Hepatocyte (in vitro differentiated cells): ENCODE measurements at regions not wholly inside any gene's neighbourhood (a gene's known extent, or its start where the extent isn't known, plus 50 kb on each side); places are given as distances from the start of the nearest gene placed in this dataset.

ENCODE experiments used
- DNase-seq: peaks from one replicate; pipeline ENCODE4 v3.0.0-alpha.2; 2016; ENCODE audit warnings: low spot score
- H2AFZ ChIP-seq: fragments of 200-600 bp; sonication (generic); 2 replicates; pipeline ENCODE4 v1.6.0; 2016; ENCODE audit warnings: antibody characterized with exemption, mild to moderate bottlenecking
- H3K27ac ChIP-seq: fragments of 200-600 bp; sonication (generic); 2 replicates; pipeline ENCODE4 v1.5.1; 2016; ENCODE audit warnings: mild to moderate bottlenecking
- H3K27me3 ChIP-seq: fragments of 200-600 bp; sonication (generic); 2 replicates; pipeline ENCODE4 v1.6.1; 2016
- H3K36me3 ChIP-seq: fragments of 200-600 bp; sonication (generic); replicated peaks from 2 replicates; pipeline ENCODE4 v1.5.1; 2016; ENCODE audit warnings: low read depth; ENCODE audit not compliant: insufficient read depth
- H3K4me1 ChIP-seq: fragments of 200-600 bp; sonication (generic); 2 replicates; pipeline ENCODE4 v1.5.1; 2016; ENCODE audit warnings: mild to moderate bottlenecking, moderate library complexity; ENCODE audit not compliant: insufficient read depth
- H3K4me2 ChIP-seq: fragments of 200-600 bp; sonication (generic); 2 replicates; pipeline ENCODE4 v1.6.0; 2016
- H3K4me3 ChIP-seq: fragments of 200-600 bp; sonication (generic); 2 replicates; pipeline ENCODE4 v1.5.1; 2016; ENCODE audit warnings: mild to moderate bottlenecking
- H3K79me2 ChIP-seq: fragments of 200-600 bp; sonication (generic); 2 replicates; pipeline ENCODE4 v1.6.0; 2017; ENCODE audit warnings: mild to moderate bottlenecking
- H3K9me2 ChIP-seq: fragments of 200-600 bp; sonication (generic); replicated peaks from 2 replicates; pipeline ENCODE4 v1.6.0; 2017; ENCODE audit warnings: mild to moderate bottlenecking; ENCODE audit not compliant: insufficient read depth
- H3K9me3 ChIP-seq: fragments of 200-600 bp; sonication (generic); 2 replicates; pipeline ENCODE4 v1.5.1; 2016; ENCODE audit warnings: low read depth, mild to moderate bottlenecking
- H4K20me1 ChIP-seq: fragments of 200-600 bp; sonication (generic); 2 replicates; pipeline ENCODE4 v1.6.0; 2016; ENCODE audit warnings: mild to moderate bottlenecking; ENCODE audit not compliant: insufficient read depth, poor library complexity, severe bottlenecking
- EZH2 ChIP-seq: fragments of 200-600 bp; sonication (generic); IDR thresholded peaks from 2 replicates; pipeline ENCODE4 v1.6.1; 2016; ENCODE audit warnings: antibody characterized with exemption, mild to moderate bottlenecking, borderline replicate concordance
- EZH2phosphoT487 ChIP-seq: fragments of 200-600 bp; sonication (generic); IDR thresholded peaks from one replicate; pipeline ENCODE4 v1.6.1; 2018; ENCODE audit warnings: antibody characterized with exemption, mild to moderate bottlenecking, low read depth, moderate library complexity; ENCODE audit not compliant: unreplicated experiment, severe bottlenecking
- WGBS: methylation state at CpG from one replicate; pipeline ENCODE4 v1.1.6; 2016; ENCODE audit warnings: low lambda C conversion rate; ENCODE audit errors: missing lambda C conversion rate; 5-methylcytosine and 5-hydroxymethylcytosine counted together
- TF ChIP-seq, protein P1 (sequence below): fragments of 200-600 bp; sonication (generic); IDR thresholded peaks from 2 replicates; pipeline ENCODE4 v1.5.1; 2016; ENCODE audit warnings: antibody characterized with exemption, mild to moderate bottlenecking; ENCODE audit not compliant: poor library complexity

DNA sequence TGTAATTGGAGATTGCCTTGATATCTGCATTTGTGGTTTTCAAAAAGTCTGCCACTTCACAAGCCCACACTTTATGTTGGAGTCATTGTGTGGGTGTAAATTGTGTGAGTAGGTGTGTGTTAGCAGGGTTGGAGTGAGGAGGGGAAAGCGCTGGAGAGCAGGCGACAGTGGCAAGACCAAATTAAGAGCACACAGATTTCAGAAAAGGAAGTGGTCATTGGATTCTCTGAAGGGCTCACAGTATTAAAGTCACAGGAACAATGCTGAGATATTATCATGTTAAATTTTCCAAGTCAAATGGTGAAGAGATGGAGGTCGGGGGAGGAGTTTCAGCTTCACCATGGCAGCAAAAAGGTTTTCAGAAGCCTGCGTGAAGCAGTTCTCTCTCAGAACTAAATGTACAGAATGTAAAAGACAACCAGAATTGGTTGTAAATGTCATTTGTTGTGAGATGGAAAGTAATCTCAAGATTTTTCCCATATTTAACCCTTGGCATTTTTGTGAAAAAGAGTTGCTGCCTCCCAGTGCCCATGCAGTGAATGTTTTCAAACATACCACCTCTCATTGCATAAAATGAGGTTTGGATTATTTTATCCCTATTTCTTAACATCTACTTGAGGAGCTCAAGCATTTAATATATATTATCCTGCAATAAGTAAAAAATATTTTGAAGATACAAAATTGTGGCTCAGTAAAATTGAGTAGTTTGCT, 265.9 kb downstream of the ZNF674 start:
- H3K4me3 ChIP-seq = no peak overlapping the region
- H3K79me2 ChIP-seq = no peaks in the 10 kb centered on the region
- no peaks in the 10 kb centered on the region for H3K36me3 ChIP-seq
- H3K27me3 ChIP-seq = no peaks in the 10 kb centered on the region
- WGBS = 54% methylated on average over 4 of the region's 4 CpGs
- H3K27ac ChIP-seq = no peak overlapping the region
- no peaks in the 10 kb centered on the region for H4K20me1 ChIP-seq
- DNase-seq = no peak
- no peaks in the 10 kb centered on the region for H3K9me2 ChIP-seq
- no peak overlapping the region for H2AFZ ChIP-seq
- no peaks in the 10 kb centered on the region for H3K9me3 ChIP-seq
- no peaks in the 10 kb centered on the region for H3K4me1 ChIP-seq
- TF ChIP-seq, protein P1, sequence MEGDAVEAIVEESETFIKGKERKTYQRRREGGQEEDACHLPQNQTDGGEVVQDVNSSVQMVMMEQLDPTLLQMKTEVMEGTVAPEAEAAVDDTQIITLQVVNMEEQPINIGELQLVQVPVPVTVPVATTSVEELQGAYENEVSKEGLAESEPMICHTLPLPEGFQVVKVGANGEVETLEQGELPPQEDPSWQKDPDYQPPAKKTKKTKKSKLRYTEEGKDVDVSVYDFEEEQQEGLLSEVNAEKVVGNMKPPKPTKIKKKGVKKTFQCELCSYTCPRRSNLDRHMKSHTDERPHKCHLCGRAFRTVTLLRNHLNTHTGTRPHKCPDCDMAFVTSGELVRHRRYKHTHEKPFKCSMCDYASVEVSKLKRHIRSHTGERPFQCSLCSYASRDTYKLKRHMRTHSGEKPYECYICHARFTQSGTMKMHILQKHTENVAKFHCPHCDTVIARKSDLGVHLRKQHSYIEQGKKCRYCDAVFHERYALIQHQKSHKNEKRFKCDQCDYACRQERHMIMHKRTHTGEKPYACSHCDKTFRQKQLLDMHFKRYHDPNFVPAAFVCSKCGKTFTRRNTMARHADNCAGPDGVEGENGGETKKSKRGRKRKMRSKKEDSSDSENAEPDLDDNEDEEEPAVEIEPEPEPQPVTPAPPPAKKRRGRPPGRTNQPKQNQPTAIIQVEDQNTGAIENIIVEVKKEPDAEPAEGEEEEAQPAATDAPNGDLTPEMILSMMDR = peak; percentile 13
- TF ChIP-seq EZH2 = no peak
- H3K4me2 ChIP-seq = peak overlapping the region; percentile 12

GRCh38 chrX:46278572-46278971, 266.6 kb downstream of the ZNF674 start:
- H3K9me3 ChIP-seq = no peaks in the 10 kb centered on the region
- H3K9me2 ChIP-seq = no peaks in the 10 kb centered on the region
- no peak for DNase-seq
- no peaks in the 10 kb centered on the region for H4K20me1 ChIP-seq
- H3K4me1 ChIP-seq = no peaks in the 10 kb centered on the region
- H3K27me3 ChIP-seq = no peaks in the 10 kb centered on the region
- no peak overlapping the region for H3K4me2 ChIP-seq
- 84% methylated on average over 2 of the region's 2 CpGs for WGBS
- TF ChIP-seq EZH2phosphoT487 = no peak
- no peak for TF ChIP-seq EZH2
- TF ChIP-seq, protein P1 = no peak
- no peak overlapping the region for H2AFZ ChIP-seq
- H3K4me3 ChIP-seq = no peak overlapping the region
- no peak overlapping the region for H3K27ac ChIP-seq
- no peaks in the 10 kb centered on the region for H3K79me2 ChIP-seq
- H3K36me3 ChIP-seq = no peaks in the 10 kb centered on the region

DNA sequence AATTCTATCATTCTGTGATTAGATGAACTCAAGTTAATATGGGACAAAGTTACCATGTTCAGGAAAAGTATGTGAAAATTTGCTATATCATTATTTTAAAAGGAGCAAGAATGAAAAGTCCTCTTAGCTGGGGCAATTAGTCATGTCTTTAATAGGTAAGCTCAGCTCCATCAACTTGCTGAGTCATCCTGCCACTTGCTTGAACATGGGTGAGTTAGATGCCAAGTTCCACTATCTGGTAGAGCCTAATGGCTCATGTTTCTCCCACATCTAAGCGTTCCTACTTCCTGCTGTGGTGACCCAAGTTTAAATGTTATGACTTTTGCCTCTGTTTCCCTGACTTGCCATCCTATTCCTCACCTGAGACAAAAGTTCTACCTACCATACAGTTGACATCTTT, 276.8 kb downstream of the ZNF674 start:
- H2AFZ ChIP-seq = no peak overlapping the region
- H3K27ac ChIP-seq = no peak overlapping the region
- no peaks in the 10 kb centered on the region for H3K4me1 ChIP-seq
- 36% methylated on average over 1 of the region's 1 CpG for WGBS
- TF ChIP-seq, protein P1 = no peak
- TF ChIP-seq EZH2phosphoT487 (no peak), EZH2 (no peak)
- no peak overlapping the region for H3K4me2 ChIP-seq
- H4K20me1 ChIP-seq = no peaks in the 10 kb centered on the region
- no peaks in the 10 kb centered on the region for H3K9me3 ChIP-seq
- H3K9me2 ChIP-seq = no peaks in the 10 kb centered on the region
- no peaks in the 10 kb centered on the region for H3K36me3 ChIP-seq
- no peak overlapping the region for H3K4me3 ChIP-seq
- H3K27me3 ChIP-seq = no peaks in the 10 kb centered on the region
- peak; percentile 31 for DNase-seq
- no peaks in the 10 kb centered on the region for H3K79me2 ChIP-seq
